ENCODE measurements at regions not wholly inside any gene's neighbourhood (a gene's known extent, or its start where the extent isn't known, plus 50 kb on each side); places are given as distances from the start of the nearest gene placed in this dataset.

GRCh38 chr20:39571171-39571570 lies 609.0 kb downstream of the DHX35 start:
- WGBS (ENCODE audit: insufficient coverage), result 75% methylated on average over 2 of the region's 5 CpGs
- H3K9me3 ChIP-seq (replicated peaks in 1 of 2; ENCODE audit: control insufficient read depth in 1 of 2, insufficient read depth in 1 of 2, low read length in 2 of 2), result no peaks in the 10 kb centered on the region
- no peaks in the 10 kb centered on the region for H3K27me3 ChIP-seq (ENCODE audit: control insufficient read depth in 2 of 2, insufficient read depth in 2 of 2, low read length in 2 of 2)
- no peak overlapping the region for H3K27ac Mint-ChIP-seq
- no peaks in the 10 kb centered on the region for H3K36me3 Mint-ChIP-seq
- no peak overlapping the region for H3K4me2 ChIP-seq (replicated peaks; ENCODE audit: extremely low read depth, low read length, poor library complexity, severe bottlenecking)
- no peaks in the 10 kb centered on the region for H3K4me1 ChIP-seq (ENCODE audit: control insufficient read depth in 1 of 2, insufficient read depth in 2 of 2, low read length in 2 of 2)
- intact Hi-C loops (cut with micrococcal nuclease), result no loop called here
- H3K9me3 Mint-ChIP-seq, result peaks cover 0 to 7% (median 4%) of the 10 kb centered on the region in 7 donors
- no peak overlapping the region for H3K4me3 ChIP-seq (replicated peaks in 1 of 3; ENCODE audit: low read depth in 2 of 3, low read length in 3 of 3)
- H3K4me1 Mint-ChIP-seq, result no peaks in the 10 kb centered on the region
- H3K27me3 Mint-ChIP-seq (ENCODE audit: low read depth in 3 of 3), result peaks cover 0 to 2% (median 0%) of the 10 kb centered on the region in 3 donors
- no peak overlapping the region for H3K27ac ChIP-seq (ENCODE audit: low read depth in 1 of 2, low read length in 2 of 2)
- no peak for TF ChIP-seq CTCF (IDR thresholded peaks at IDR 0.05)
- H4K20me1 ChIP-seq (ENCODE audit: insufficient read depth, low read length), result no peaks in the 10 kb centered on the region
- H2AFZ ChIP-seq (ENCODE audit: insufficient read depth, low read depth, low read length, poor library complexity, severe bottlenecking), result no peak overlapping the region
- no peak overlapping the region for H3K9ac ChIP-seq (ENCODE audit: insufficient read depth, low read length, poor library complexity, severe bottlenecking)
- DNase-seq, result no peak
- H3K4me3 Mint-ChIP-seq, result no peak overlapping the region
- H3K79me2 ChIP-seq (ENCODE audit: insufficient read depth, low read length), result no peaks in the 10 kb centered on the region
- H3K36me3 ChIP-seq (replicated peaks in 1 of 2; ENCODE audit: control insufficient read depth in 1 of 2, insufficient read depth in 2 of 2, low read length in 2 of 2), result no peaks in the 10 kb centered on the region

- no peaks in the 10 kb centered on the region for H3K79me2 ChIP-seq (ENCODE audit: insufficient read depth, low read length)
- no peak for TF ChIP-seq CTCF (IDR thresholded peaks at IDR 0.05)
- no peaks in the 10 kb centered on the region for H3K27me3 ChIP-seq (ENCODE audit: control insufficient read depth in 2 of 2, insufficient read depth in 2 of 2, low read length in 2 of 2)
- H4K20me1 ChIP-seq (ENCODE audit: insufficient read depth, low read length), result no peaks in the 10 kb centered on the region
- no peak overlapping the region for H3K4me3 ChIP-seq (replicated peaks in 1 of 3; ENCODE audit: low read depth in 2 of 3, low read length in 3 of 3)
- no peak overlapping the region for H3K27ac ChIP-seq (ENCODE audit: low read depth in 1 of 2, low read length in 2 of 2)
- WGBS (ENCODE audit: insufficient coverage), result no CpG with 5 or more reads among the region's 1 CpG
- no peak overlapping the region for H3K27ac Mint-ChIP-seq
- no peak overlapping the region for H3K9ac ChIP-seq (ENCODE audit: insufficient read depth, low read length, poor library complexity, severe bottlenecking)
- H3K4me1 ChIP-seq (ENCODE audit: control insufficient read depth in 1 of 2, insufficient read depth in 2 of 2, low read length in 2 of 2), result no peaks in the 10 kb centered on the region
- DNase-seq, result no peak
- no peak overlapping the region for H3K4me2 ChIP-seq (replicated peaks; ENCODE audit: extremely low read depth, low read length, poor library complexity, severe bottlenecking)
- H3K9me3 Mint-ChIP-seq, result peaks cover 0 to 5% (median 3%) of the 10 kb centered on the region in 7 donors
- H3K36me3 Mint-ChIP-seq, result no peaks in the 10 kb centered on the region
- H3K36me3 ChIP-seq (replicated peaks in 1 of 2; ENCODE audit: control insufficient read depth in 1 of 2, insufficient read depth in 2 of 2, low read length in 2 of 2), result no peaks in the 10 kb centered on the region
- H3K4me1 Mint-ChIP-seq, result no peaks in the 10 kb centered on the region
- intact Hi-C loops (cut with micrococcal nuclease), result no loop called here
- peaks cover 0 to 2% (median 0%) of the 10 kb centered on the region in 3 donors for H3K27me3 Mint-ChIP-seq (ENCODE audit: low read depth in 3 of 3)
- H3K4me3 Mint-ChIP-seq, result no peak overlapping the region
- no peaks in the 10 kb centered on the region for H3K9me3 ChIP-seq (replicated peaks in 1 of 2; ENCODE audit: control insufficient read depth in 1 of 2, insufficient read depth in 1 of 2, low read length in 2 of 2)
- no peak overlapping the region for H2AFZ ChIP-seq (ENCODE audit: insufficient read depth, low read depth, low read length, poor library complexity, severe bottlenecking)
Measured at GRCh38 chr20:39568109-39568508, 606.0 kb downstream of the DHX35 start.
